Brain pericyte (primary cell): ENCODE measurements at regions not wholly inside any gene's neighbourhood (a gene's known extent, or its start where the extent isn't known, plus 50 kb on each side); places are given as distances from the start of the nearest gene placed in this dataset.
"Not testable (repeated sequence)": the region's sequence is repeated elsewhere in the genome, so short reads cannot be mapped to it uniquely, and the experiment has no call there.

Experiments
- DNase-seq: peaks from one replicate; pipeline ENCODE4 v3.0.0-alpha.2; 2012; ENCODE audit warnings: low read depth, low spot score

DNA sequence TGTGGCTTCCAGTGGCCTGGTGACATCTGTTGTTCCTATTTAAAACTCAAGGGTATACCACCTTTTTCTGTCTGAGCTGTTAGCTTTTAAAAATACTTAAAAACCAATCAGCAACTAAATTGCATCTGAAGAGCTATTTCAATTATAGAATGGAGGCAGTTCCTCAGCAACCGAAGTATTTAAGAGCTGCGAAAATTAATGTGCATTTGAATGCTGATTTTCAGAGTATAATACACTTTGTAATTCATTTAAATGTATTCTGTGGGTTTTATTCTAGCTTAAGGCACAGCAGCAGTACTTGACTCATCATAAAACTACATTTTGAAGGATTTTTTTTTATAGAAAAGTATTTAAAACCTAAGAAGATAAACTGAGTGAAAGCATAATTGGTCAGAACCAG is 404.9 kb upstream of the PRKCQ start:
- no peak for DNase-seq

DNA sequence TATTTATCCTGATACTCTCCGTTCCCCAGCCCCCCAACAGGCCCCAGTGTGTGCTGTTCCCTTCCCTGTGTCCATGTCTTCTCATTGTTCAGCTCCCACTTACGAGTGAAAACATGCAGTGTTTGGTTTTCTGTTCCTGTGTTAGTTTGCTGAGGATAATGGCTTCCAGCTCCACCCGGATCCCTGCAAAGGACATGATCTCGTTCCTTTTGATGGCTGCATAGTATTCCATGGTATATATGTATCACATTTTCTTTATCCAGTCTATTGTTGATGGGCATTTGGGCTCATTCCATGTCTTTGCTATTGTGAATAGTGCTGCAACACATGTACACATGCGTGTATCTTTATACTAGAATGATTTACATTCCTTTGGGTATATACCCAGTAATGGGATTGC is 403.9 kb upstream of the PRKCQ start:
- not testable (repeated sequence) for DNase-seq

DNA sequence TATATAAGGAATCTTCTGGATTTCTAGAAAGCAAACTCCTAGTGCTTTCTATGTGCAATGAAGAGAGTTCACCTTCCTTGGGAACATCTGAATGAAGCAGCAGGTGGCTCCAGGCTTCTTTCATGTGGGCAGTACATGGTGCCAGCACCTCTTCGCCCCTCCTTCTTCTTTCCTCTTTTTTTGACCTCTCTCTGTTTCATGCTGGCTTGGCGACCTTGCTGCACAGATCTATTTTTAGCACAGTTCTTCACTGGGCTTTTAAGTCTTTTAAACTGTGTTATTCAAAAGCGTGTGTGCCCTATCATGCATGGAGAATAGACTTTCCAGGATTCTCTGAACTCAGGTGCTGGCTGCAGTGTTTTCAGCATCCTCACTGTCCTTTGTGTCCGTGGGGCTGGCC is 400.3 kb upstream of the PRKCQ start:
- DNase-seq: no peak

DNA sequence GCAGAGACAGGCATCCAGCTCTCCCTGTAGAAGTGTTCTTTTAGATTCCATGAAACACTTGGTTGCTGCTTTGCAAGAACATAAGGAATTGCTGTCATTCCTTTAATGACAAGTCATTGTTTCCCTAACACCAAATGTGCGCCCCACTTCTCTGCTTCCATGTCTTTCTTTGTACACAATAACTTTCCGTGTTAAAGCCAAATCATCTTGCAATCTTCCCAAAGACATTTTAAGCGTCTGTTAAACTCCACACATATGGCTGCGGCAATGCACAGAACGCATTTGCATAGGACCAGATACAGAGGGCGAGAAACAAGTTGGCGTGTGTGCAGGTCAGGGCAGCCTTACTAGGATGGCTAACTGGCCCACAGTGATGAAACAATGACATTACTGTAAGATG is 399.3 kb upstream of the PRKCQ start:
- DNase-seq: no peak

DNA sequence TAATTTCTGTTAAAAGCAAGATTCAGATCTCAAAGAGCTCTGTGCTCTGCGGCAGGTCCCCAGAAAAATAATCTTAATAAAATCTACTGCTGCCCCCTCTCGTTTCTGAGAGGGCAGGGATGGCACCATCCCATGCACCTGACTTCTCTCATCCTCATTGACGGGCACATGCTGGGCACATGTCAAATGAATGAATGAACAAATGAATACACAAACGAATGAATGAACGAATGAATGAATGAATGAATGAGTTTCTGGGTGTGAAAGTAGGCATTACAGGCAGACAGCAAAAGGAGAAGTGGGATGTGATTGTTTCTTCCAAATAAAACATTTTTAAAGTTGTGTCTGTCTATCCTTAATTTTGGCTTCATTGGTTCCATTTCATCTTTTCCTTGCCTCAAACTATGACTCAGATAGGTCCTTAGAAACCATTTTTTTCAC is 398.1 kb upstream of the PRKCQ start:
- DNase-seq: no peak

DNA sequence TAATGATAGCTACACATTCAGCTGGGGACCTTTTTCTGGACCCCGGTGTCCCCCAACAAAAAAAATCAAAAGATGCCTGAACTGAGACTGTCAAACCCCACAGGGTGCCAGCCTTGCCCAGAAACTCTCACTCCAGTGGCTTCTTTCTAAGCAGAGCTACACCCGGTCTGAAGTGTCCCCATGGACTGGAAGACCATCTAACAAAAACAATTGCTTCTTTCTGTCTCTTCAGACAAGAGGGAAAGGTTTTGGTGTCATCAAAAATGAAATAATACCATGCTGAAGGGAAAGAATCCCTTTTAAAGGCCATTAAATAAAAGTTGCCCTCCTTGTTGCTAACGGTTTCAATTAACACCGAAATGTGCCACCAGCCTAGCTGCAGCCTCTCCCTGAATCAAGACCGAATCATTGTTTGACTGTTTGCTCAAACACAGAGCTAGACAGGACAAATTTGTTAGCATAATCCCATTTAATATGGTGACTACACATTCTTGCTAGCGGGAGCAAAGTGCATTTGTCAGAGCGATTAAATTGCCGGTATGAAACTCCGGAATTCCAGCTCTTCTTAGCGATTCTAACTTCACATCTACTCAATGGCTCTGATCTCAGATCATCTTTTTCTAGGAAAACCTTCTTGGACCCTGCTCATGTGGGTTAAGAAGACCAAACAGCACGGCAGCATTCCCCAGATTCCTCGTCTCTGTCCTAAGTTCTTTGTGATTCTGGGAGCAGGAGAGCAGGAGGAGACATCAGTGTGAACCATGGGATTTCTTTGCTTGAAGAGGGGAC is 397.5 kb upstream of the PRKCQ start:
- no peak for DNase-seq

DNA sequence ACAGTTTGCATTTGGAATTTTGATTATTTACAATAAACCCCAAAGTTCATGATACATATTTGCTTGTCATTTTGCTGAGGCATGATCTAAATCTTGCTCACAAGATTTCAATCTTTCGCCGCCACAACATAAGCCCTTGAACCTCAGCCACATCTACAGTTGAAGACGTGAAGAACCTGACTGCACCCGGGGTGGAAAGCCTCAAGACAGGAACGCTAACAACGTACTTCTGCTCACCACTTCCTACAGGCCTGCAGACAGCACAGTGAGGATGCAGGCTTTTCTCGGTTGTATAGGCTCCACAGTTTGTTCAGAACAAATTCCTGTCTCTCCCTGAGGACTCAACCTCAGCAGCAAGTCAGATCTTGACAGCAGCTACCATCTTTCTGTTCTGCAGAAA is 393.8 kb upstream of the PRKCQ start:
- no peak for DNase-seq

DNA sequence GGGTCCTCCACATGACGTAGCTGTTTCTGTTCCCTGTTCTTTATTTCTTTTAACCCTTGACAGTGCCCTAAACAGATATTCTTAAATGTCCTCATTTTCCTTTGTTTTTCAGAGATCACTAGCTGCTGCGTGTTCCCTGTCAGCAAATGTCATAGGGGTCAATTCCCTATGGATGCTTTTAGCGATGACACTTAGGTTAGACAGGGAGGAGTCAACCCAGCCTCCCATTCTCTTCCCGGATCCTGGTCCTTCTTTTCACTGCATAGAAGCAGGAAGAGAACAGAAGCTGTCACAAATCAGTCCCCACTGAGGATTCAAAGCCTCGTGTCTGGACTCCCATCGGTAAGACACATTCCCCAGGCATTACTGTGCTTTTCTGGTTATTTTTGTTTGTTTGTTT is 392.1 kb upstream of the PRKCQ start:
- DNase-seq: no peak

DNA sequence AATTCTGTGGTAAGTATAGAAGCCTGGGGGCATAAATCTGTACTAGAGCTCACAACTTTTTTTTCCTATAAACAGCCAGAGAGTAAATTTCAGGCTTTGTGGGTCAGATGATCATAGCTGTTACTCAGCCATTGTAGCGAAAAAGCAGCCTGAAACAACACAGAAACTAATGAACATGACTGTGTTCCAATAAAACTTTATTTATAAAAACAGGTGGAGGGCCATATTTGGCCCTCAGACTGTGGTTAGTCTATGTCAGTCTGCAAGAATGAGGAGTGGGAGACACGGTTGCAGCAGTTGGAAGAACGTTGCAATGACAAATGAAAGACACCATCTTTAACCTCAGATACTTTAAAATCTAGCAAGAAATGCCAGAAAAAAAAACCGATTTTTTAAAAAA is 389.6 kb upstream of the PRKCQ start:
- no peak for DNase-seq

DNA sequence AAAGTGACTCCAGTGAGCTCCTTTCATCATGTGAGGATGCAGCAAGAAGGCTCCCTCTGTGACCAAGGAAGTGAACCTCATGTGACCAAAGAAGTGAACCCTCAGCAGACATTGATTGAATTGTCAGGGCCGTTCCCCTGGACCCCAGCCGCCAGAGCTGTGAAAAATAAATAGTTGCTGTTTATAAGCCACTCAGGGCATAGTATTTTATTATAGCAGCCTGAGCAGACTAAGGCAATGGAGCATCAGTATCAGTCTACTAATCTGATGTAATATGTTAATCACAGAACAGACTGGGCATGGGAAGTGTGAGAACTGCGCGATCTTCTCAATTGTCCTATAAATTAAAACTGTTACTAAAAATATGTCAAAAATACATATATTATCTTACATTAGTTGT is 384.5 kb upstream of the PRKCQ start:
- no peak for DNase-seq

DNA sequence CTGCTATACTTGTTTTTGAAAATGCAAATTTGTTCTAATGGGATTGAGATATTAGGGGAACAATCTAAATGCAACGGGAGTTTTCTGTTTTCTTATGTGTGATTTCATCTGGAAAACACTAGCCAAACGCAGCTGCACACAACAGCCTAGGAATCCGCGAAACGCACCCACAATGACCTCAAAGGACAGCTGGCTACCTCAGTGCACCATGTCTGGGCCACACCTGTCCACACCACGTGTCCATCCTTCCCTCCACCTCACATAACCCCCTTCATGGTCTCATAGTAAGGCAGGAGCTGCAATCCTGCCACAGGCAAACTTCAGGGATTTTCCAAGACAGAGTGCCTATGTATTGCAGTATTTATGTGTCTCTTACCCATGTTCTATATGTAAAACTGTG is 382.5 kb upstream of the PRKCQ start:
- DNase-seq: no peak

DNA sequence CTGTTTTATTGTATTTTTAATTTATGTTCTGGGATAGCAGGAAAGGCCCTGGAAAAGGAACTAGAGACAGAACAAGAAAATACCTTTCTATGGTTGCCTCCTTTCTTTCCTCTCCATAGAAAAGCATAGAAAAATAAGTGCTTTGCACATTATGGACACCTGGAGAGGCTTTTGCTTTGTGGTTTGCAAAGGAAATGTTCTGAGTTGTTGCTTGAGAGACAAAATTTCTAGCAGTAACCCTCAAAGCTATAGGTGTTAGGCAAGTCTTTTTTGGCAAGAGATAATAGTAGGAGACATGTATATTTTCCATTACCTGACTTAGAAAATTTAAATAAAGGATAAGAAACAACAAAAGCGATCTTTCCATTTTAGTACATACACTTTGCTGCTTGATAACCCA is 378.6 kb upstream of the PRKCQ start:
- DNase-seq: no peak

DNA sequence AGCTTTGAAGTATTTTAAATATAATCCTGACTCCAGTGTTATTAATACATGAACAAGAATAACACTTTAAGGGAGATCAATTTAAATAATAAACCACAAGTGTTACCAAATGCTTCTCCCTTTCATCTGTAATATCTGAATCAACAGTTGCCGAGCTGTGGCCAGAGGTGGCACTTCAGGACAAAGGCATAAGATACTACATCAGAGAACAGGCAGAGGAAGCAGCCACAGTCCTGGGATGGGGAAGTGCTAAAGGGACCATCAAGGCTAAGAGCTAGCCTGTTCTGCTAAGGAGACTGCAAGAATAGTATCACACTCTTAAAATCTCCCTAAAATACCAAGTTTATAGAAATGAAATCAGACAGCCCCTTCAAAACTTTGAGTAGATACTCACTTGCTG is 378.2 kb upstream of the PRKCQ start:
- no peak for DNase-seq

DNA sequence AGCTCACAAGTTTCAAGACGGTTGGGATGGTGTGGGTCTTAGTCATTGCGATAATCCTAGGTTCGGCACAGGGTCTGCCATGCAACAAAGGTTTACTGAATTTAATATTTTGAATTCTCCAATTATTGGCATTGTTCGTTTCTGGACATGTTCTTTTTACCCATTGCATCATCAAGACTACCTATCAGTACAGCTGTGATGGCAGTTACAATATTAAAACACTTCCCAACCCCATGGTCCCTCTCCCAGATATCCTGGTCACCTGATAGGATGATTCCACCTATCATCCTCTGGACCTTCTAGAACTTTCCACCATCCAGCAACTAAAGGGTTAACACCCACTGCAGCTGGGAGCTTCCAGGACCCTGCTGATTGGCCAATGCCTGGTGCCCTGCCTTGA is 377.8 kb upstream of the PRKCQ start:
- no peak for DNase-seq

DNA sequence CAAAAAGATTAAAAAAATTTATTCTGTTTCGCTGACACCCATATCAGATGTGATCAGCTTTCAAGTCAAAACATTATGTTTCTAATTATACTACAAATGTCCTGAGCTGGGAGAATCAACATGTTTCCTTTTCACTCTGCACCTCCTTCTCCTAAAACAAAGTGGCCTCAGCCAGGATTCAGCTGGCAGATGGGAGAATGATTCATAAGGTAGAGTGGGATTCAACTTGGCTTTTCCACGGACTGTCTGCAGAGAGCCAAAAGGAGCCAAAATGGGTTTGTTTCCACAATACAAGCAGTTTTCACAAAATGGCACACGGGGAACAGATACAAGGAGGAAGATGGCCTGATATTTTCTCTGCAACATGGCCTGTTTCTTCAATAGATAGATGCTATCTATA is 376.5 kb upstream of the PRKCQ start:
- no peak for DNase-seq

DNA sequence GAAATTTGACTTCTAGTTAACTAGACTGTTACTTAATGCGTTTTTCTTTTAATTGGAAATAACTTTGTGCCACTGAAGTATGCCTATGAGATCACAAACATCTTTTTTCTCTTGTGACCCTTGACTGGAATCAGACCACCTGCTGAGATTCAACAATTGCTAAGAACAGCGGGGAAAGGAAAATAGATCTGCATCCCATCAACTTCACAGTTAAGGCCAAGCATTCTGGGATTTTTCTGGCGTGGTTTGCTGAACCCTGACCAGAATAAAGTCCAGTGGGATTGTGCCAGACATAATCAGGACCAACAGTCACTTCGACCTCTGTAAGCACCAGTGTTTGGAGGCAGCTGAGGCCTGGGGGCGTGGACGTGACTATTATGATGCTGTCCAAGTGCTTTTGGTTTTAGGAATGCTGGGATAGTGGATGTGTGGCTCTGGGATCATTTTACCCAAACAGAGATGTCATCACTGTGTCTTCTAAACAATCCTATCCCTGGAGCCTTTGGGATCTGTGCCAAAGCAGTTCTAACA is 373.3 kb upstream of the PRKCQ start:
- peak; percentile 86 for DNase-seq

DNA sequence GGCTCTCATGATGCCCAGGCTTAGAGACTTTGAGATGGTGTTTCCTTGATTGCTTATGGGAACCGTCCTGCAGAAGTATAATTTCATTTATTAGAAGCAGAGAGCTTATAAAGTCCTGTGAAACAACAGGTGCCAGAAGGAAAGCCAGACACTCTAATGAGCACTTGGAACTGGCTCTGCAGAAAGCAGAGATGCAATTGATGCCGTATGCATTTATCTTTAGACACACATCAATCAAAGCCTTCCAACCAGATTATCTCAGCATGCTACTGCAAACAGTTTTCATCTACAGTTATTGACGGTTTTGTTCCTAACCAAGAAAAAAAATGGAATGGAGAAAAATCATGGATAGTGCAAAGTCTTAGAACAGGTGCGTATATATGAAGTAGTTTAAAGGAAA is 371.7 kb upstream of the PRKCQ start:
- DNase-seq: no peak

DNA sequence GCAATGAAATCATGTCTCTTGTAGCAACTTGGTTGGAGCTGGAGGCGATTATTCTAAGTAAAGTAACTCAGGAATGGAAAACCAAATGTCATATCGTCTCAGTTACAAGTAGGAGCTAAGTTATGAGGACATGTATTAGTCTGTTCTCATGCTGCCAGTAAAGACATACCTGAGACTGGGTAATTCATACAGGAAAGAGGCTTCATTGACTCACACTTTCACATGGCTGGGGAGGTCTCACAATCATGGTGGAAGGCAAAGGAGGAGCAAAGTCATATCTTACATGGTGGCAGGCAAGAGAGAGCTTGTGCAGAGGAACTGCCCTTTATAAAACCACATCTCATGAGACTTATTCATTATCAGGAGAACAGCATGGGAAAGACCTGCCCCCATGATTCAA is 370.1 kb upstream of the PRKCQ start:
- DNase-seq: no peak

DNA sequence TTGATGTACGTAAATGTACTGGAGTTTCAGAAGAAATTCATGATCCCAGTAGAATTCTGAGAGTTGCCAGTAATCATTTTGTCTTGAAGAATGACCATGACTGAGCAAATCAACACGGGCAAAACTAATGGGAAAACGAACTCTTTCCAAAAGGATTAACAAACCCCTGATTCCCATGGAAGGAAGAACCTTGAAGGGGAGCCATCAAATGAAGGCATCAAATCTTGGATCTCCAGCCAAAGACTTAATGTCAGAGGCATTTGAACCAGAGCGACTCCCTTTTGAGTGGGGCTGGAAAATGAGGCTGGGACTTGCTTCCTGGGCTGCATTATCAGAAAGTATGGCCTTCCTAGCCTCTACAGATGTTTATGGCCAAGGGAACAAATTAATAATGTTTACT is 364.4 kb upstream of the PRKCQ start:
- DNase-seq: no peak

DNA sequence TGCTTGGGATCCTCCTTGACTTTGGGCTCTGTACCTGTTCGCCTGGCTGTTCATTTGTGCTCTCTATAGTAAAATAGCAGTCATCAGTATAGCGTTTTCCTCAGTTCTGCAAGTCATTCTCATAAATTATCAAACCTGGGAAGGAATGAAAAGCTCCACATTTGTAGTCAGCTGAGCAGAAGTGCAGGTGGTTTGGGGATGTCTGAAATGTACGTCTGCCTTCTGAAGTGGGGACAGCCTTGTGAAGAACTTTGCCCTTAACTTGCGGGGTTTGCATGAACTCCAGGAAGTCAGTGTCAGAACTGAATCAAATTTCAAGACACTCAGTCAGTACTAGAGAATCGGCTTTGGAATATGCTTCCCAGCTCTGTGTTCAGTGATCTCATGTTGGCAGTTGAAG is 358.3 kb upstream of the PRKCQ start:
- no peak for DNase-seq

DNA sequence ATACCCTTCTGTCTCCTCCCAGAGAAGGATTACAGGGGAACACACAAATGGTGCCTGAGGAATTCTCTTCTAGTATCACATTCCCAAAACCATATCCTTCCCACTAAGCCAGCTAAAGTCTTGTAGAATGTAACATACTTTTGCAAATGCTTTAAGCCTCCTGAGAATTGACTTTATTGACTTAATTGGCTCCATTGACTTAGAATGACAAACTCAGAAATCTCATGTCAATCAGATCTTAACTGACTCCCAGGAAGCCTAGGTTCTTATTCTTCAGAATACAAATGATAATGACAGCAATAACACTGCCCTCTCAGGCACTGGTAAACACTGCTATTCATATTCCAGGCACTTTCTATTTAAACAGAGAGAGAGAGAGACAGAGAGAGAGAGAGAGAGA is 356.9 kb upstream of the PRKCQ start:
- no peak for DNase-seq

DNA sequence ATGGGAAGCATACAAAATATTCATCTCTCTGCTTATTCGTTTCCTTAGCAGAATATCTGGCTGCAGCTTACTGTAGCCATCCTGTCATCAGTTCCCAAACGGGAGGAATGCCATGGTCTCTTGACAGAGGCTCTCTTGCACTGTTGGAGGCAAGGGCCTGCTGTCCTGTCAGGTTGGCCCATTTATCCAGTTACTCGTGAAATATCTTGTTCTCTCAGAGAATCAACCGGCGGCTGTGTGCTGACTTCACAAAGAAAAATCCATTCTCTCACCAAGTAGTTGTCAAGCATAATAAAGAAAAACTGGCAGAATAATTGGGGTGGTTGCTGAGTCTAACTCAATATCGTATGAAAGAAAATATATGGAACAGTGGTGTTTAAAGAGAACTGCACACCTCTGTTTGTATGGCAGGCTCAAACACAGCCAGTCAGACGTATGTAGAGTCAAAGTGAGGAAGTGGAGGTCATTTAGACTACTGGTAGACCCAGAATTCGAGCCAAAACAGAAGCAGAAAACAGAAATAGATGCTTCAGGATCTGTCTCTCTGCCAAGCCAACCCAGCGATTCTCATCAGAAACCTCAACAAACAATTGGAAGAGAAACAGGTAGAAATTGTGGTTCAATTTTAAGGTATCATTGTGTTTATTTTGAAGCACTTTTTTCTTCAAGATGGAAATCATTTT is 349.2 kb upstream of the PRKCQ start:
- no peak for DNase-seq

DNA sequence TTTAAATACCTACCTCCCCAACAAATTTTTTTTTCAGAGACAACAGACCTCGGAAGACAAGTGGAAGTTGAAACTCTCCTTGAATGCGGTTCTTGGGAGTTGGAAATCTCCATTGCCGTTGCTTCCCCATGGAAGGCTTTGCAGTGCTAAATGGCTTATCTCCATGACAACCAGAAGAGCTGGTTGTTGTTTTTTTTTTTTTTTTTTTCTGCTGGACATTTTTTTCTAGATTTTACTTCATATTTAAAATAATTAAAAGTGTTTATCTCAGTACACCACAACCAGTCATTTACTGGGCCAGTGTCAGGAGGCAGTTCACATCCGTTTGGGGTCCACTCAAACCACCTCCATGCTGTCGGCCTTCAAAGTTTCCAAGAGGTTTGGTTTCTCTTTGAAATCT is 348.5 kb upstream of the PRKCQ start:
- no peak for DNase-seq
